ENCODE measurements at regions not wholly inside any gene's neighbourhood (a gene's known extent, or its start where the extent isn't known, plus 50 kb on each side); places are given as distances from the start of the nearest gene placed in this dataset.
"Not testable (repeated sequence)": the region's sequence is repeated elsewhere in the genome, so short reads cannot be mapped to it uniquely, and the experiment has no call there.

- not testable (repeated sequence) for H3K9ac ChIP-seq (ENCODE audit: low read depth, low read length, poor library complexity, severe bottlenecking); H3K27me3 ChIP-seq (ENCODE audit: insufficient read depth, low read length, poor library complexity, severe bottlenecking); H3K4me1 ChIP-seq (ENCODE audit: insufficient read depth, low read length, poor library complexity, severe bottlenecking); H3K4me3 ChIP-seq (ENCODE audit: low read length, poor library complexity, severe bottlenecking); H3K9me2 ChIP-seq (replicated peaks; ENCODE audit: low read depth, low read length); H3F3A ChIP-seq (ENCODE audit: low read depth); H3K36me3 ChIP-seq (ENCODE audit: insufficient read depth, low read length); H2AFZ ChIP-seq (ENCODE audit: low read length); H3K4me2 ChIP-seq (ENCODE audit: low read depth, low read length, poor library complexity, severe bottlenecking); H3K9me3 ChIP-seq (ENCODE audit: insufficient read depth, low read depth, low read length)
- Histone ChIP-seq H3K79me2 (ENCODE audit: insufficient read depth, low read length) (peaks cover 64% of the 10 kb centered on the region), H4K20me1 (ENCODE audit: insufficient read depth, low read length, poor library complexity, severe bottlenecking) (peaks cover 18% of the 10 kb centered on the region)
Observed at GRCh38 chr16:29578898-29579297, 72.7 kb upstream of the NPIPB12 start.

- H3K9me3 ChIP-seq (ENCODE audit: insufficient read depth, low read depth, low read length); H3F3A ChIP-seq (ENCODE audit: low read depth); H3K4me2 ChIP-seq (ENCODE audit: low read depth, low read length, poor library complexity, severe bottlenecking); H3K27me3 ChIP-seq (ENCODE audit: insufficient read depth, low read length, poor library complexity, severe bottlenecking); H3K9ac ChIP-seq (ENCODE audit: low read depth, low read length, poor library complexity, severe bottlenecking); H2AFZ ChIP-seq (ENCODE audit: low read length); H3K4me1 ChIP-seq (ENCODE audit: insufficient read depth, low read length, poor library complexity, severe bottlenecking); H3K36me3 ChIP-seq (ENCODE audit: insufficient read depth, low read length); H3K4me3 ChIP-seq (ENCODE audit: low read length, poor library complexity, severe bottlenecking); H3K9me2 ChIP-seq (replicated peaks; ENCODE audit: low read depth, low read length): not testable (repeated sequence)
- Histone ChIP-seq H4K20me1 (ENCODE audit: insufficient read depth, low read length, poor library complexity, severe bottlenecking) (peaks cover 18% of the 10 kb centered on the region), H3K79me2 (ENCODE audit: insufficient read depth, low read length) (peaks cover 67% of the 10 kb centered on the region)
Observed at GRCh38 chr16:29581764-29582163, 75.6 kb upstream of the NPIPB12 start.

GRCh38 chr16:29591919-29592318 lies 71.1 kb upstream of the SPN start:
- H3K27me3 ChIP-seq (ENCODE audit: insufficient read depth, low read length, poor library complexity, severe bottlenecking); H2AFZ ChIP-seq (ENCODE audit: low read length); H3K4me1 ChIP-seq (ENCODE audit: insufficient read depth, low read length, poor library complexity, severe bottlenecking); H3K36me3 ChIP-seq (ENCODE audit: insufficient read depth, low read length); H3F3A ChIP-seq (ENCODE audit: low read depth); H3K9me2 ChIP-seq (replicated peaks; ENCODE audit: low read depth, low read length); H3K9ac ChIP-seq (ENCODE audit: low read depth, low read length, poor library complexity, severe bottlenecking); H3K9me3 ChIP-seq (ENCODE audit: insufficient read depth, low read depth, low read length): not testable (repeated sequence)
- peaks cover 23% of the 10 kb centered on the region for H4K20me1 ChIP-seq (ENCODE audit: insufficient read depth, low read length, poor library complexity, severe bottlenecking)
- peak overlapping the region; percentile 52 for H3K4me3 ChIP-seq (ENCODE audit: low read length, poor library complexity, severe bottlenecking)
- peak overlapping the region; percentile 62 for H3K4me2 ChIP-seq (ENCODE audit: low read depth, low read length, poor library complexity, severe bottlenecking)
- H3K79me2 ChIP-seq (ENCODE audit: insufficient read depth, low read length) = peaks cover 81% of the 10 kb centered on the region

GRCh38 chr16:29594269-29594925 lies 68.7 kb upstream of the SPN start:
- peaks cover 68% of the 10 kb centered on the region for H3K79me2 ChIP-seq (ENCODE audit: insufficient read depth, low read length)
- H3K9me3 ChIP-seq (ENCODE audit: insufficient read depth, low read depth, low read length) = not testable (repeated sequence)

GRCh38 chr16:29594926-29595838 lies 67.9 kb upstream of the SPN start:
- H3K4me2 ChIP-seq (ENCODE audit: low read depth, low read length, poor library complexity, severe bottlenecking); H3K36me3 ChIP-seq (ENCODE audit: insufficient read depth, low read length); H3F3A ChIP-seq (ENCODE audit: low read depth); H3K9me3 ChIP-seq (ENCODE audit: insufficient read depth, low read depth, low read length); H3K9me2 ChIP-seq (replicated peaks; ENCODE audit: low read depth, low read length); H3K27me3 ChIP-seq (ENCODE audit: insufficient read depth, low read length, poor library complexity, severe bottlenecking): not testable (repeated sequence)
- Histone ChIP-seq H4K20me1 (ENCODE audit: insufficient read depth, low read length, poor library complexity, severe bottlenecking) (peaks cover 14% of the 10 kb centered on the region), H3K79me2 (ENCODE audit: insufficient read depth, low read length) (peaks cover 68% of the 10 kb centered on the region), H3K9ac (ENCODE audit: low read depth, low read length, poor library complexity, severe bottlenecking) (peak overlapping the region; percentile 55), H3K4me3 (ENCODE audit: low read length, poor library complexity, severe bottlenecking) (peak overlapping the region; percentile 77), H3K4me1 (ENCODE audit: insufficient read depth, low read length, poor library complexity, severe bottlenecking) (peaks cover 12% of the 10 kb centered on the region), H2AFZ (ENCODE audit: low read length) (peak overlapping the region; percentile 81; the same call in 1 of the 2 replicates)

More at GRCh38 chr16:29594269-29594925, 68.7 kb upstream of the SPN start:
- H3K27me3 ChIP-seq (ENCODE audit: insufficient read depth, low read length, poor library complexity, severe bottlenecking); H3K36me3 ChIP-seq (ENCODE audit: insufficient read depth, low read length); H3K4me1 ChIP-seq (ENCODE audit: insufficient read depth, low read length, poor library complexity, severe bottlenecking); H3K9me2 ChIP-seq (replicated peaks; ENCODE audit: low read depth, low read length); H2AFZ ChIP-seq (ENCODE audit: low read length); H3F3A ChIP-seq (ENCODE audit: low read depth): not testable (repeated sequence)
- H3K4me2 ChIP-seq (ENCODE audit: low read depth, low read length, poor library complexity, severe bottlenecking) = peak overlapping the region; percentile 44
- H3K9ac ChIP-seq (ENCODE audit: low read depth, low read length, poor library complexity, severe bottlenecking) = peak overlapping the region; percentile 55
- H3K4me3 ChIP-seq (ENCODE audit: low read length, poor library complexity, severe bottlenecking) = peak overlapping the region; percentile 77
- peaks cover 14% of the 10 kb centered on the region for H4K20me1 ChIP-seq (ENCODE audit: insufficient read depth, low read length, poor library complexity, severe bottlenecking)

GRCh38 chr16:29597030-29597429 lies 66.0 kb upstream of the SPN start:
- not testable (repeated sequence) for H3K36me3 ChIP-seq (ENCODE audit: insufficient read depth, low read length); H3K27me3 ChIP-seq (ENCODE audit: insufficient read depth, low read length, poor library complexity, severe bottlenecking); H3F3A ChIP-seq (ENCODE audit: low read depth); H4K20me1 ChIP-seq (ENCODE audit: insufficient read depth, low read length, poor library complexity, severe bottlenecking); H3K9me2 ChIP-seq (replicated peaks; ENCODE audit: low read depth, low read length); H3K9me3 ChIP-seq (ENCODE audit: insufficient read depth, low read depth, low read length); H3K9ac ChIP-seq (ENCODE audit: low read depth, low read length, poor library complexity, severe bottlenecking); H3K4me2 ChIP-seq (ENCODE audit: low read depth, low read length, poor library complexity, severe bottlenecking); H3K4me3 ChIP-seq (ENCODE audit: low read length, poor library complexity, severe bottlenecking); H2AFZ ChIP-seq (ENCODE audit: low read length)
- peaks cover 68% of the 10 kb centered on the region for H3K79me2 ChIP-seq (ENCODE audit: insufficient read depth, low read length)
- peaks cover 16% of the 10 kb centered on the region for H3K4me1 ChIP-seq (ENCODE audit: insufficient read depth, low read length, poor library complexity, severe bottlenecking)
